ENCODE measurements at regions not wholly inside any gene's neighbourhood (a gene's known extent, or its start where the extent isn't known, plus 50 kb on each side); places are given as distances from the start of the nearest gene placed in this dataset.

GRCh38 chr10:18984531-18984930 lies 64.1 kb upstream of the MALRD1 start:
- no peak overlapping the region for H3K27ac ChIP-seq (ENCODE audit: low read depth, low read length)
- peaks cover 9% of the 10 kb centered on the region for H3K9me3 Mint-ChIP-seq (ENCODE audit: unreplicated experiment)
- no peaks in the 10 kb centered on the region for H3K4me1 ChIP-seq (ENCODE audit: insufficient read depth, low read length)
- no peaks in the 10 kb centered on the region for H3K79me2 ChIP-seq (ENCODE audit: insufficient read depth, low read length)
- peaks cover 4% of the 10 kb centered on the region for H3K4me1 Mint-ChIP-seq (ENCODE audit: low read depth, unreplicated experiment)
- H3K4me3 ChIP-seq (ENCODE audit: insufficient read depth, low read depth, low read length): no peak overlapping the region
- H3K27me3 ChIP-seq (ENCODE audit: insufficient read depth, low read length): no peaks in the 10 kb centered on the region
- no peak overlapping the region for H3K9ac ChIP-seq (ENCODE audit: low read length)
- FAIRE-seq (no peak), DNase-seq (ENCODE audit: low read depth) (no peak)
- H4K20me1 ChIP-seq (ENCODE audit: insufficient read depth, low read length): no peaks in the 10 kb centered on the region
- no peak overlapping the region for H3K4me2 ChIP-seq (ENCODE audit: low read length)
- no peaks in the 10 kb centered on the region for H3K36me3 ChIP-seq (ENCODE audit: insufficient read depth, low read length)
- peak overlapping the region; percentile 82 for H3K27ac Mint-ChIP-seq (ENCODE audit: unreplicated experiment)
- H3K36me3 Mint-ChIP-seq (ENCODE audit: low read depth, unreplicated experiment): no peaks in the 10 kb centered on the region
- peak overlapping the region; percentile 34 for H2AFZ ChIP-seq (ENCODE audit: low read depth, low read length)
- TF ChIP-seq, protein P1, sequence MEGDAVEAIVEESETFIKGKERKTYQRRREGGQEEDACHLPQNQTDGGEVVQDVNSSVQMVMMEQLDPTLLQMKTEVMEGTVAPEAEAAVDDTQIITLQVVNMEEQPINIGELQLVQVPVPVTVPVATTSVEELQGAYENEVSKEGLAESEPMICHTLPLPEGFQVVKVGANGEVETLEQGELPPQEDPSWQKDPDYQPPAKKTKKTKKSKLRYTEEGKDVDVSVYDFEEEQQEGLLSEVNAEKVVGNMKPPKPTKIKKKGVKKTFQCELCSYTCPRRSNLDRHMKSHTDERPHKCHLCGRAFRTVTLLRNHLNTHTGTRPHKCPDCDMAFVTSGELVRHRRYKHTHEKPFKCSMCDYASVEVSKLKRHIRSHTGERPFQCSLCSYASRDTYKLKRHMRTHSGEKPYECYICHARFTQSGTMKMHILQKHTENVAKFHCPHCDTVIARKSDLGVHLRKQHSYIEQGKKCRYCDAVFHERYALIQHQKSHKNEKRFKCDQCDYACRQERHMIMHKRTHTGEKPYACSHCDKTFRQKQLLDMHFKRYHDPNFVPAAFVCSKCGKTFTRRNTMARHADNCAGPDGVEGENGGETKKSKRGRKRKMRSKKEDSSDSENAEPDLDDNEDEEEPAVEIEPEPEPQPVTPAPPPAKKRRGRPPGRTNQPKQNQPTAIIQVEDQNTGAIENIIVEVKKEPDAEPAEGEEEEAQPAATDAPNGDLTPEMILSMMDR (IDR thresholded peaks at IDR 0.05; ENCODE audit: insufficient read depth, low read depth, low read length): no peak
- TF ChIP-seq EZH2 (IDR thresholded peaks at IDR 0.05; ENCODE audit: insufficient read depth, low read length): no peak
- H3K27me3 Mint-ChIP-seq (ENCODE audit: low read depth, unreplicated experiment): no peaks in the 10 kb centered on the region
- no peak overlapping the region for H3K4me3 Mint-ChIP-seq (ENCODE audit: unreplicated experiment)
- H3K9me3 ChIP-seq (ENCODE audit: insufficient read depth, low read depth, low read length): no peaks in the 10 kb centered on the region

DNA sequence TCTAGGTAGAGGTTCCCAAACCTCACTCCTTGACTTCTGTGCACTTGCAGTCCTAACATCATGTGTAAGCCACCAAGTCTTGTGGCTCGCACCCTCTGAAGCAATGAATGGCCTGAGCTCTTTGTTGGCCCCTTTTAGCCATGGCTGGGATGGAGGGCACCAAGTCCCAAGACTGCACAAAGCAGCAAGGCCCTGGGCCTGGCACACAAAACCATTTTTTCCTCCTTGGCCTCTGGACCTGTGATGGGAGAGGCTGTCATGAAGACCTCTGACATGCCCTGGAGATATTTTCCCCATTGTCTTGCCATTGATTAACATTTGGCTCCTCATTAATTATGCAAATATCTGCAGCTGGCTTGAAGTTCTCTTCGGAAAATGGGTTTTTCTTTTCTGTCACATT lies 60.3 kb upstream of the MALRD1 start:
- Histone ChIP-seq H3K4me3 (ENCODE audit: insufficient read depth, low read depth, low read length) (no peak overlapping the region), H3K4me2 (ENCODE audit: low read length) (no peak overlapping the region), H4K20me1 (ENCODE audit: insufficient read depth, low read length) (no peaks in the 10 kb centered on the region), H3K9me3 (ENCODE audit: insufficient read depth, low read depth, low read length) (no peaks in the 10 kb centered on the region), H3K9ac (ENCODE audit: low read length) (no peak overlapping the region), H3K79me2 (ENCODE audit: insufficient read depth, low read length) (no peaks in the 10 kb centered on the region), H2AFZ (ENCODE audit: low read depth, low read length) (no peak overlapping the region), H3K36me3 (ENCODE audit: insufficient read depth, low read length) (no peaks in the 10 kb centered on the region), H3K27me3 (ENCODE audit: insufficient read depth, low read length) (no peaks in the 10 kb centered on the region), H3K4me1 (ENCODE audit: insufficient read depth, low read length) (no peaks in the 10 kb centered on the region), H3K27ac (ENCODE audit: low read depth, low read length) (no peak overlapping the region)
- DNase-seq (ENCODE audit: low read depth): no peak
- no peak overlapping the region for H3K4me3 Mint-ChIP-seq (ENCODE audit: unreplicated experiment)
- peaks cover 4% of the 10 kb centered on the region for H3K4me1 Mint-ChIP-seq (ENCODE audit: low read depth, unreplicated experiment)
- no peak overlapping the region for H3K27ac Mint-ChIP-seq (ENCODE audit: unreplicated experiment)
- H3K36me3 Mint-ChIP-seq (ENCODE audit: low read depth, unreplicated experiment): no peaks in the 10 kb centered on the region
- H3K27me3 Mint-ChIP-seq (ENCODE audit: low read depth, unreplicated experiment): no peaks in the 10 kb centered on the region
- TF ChIP-seq, protein P1 (IDR thresholded peaks at IDR 0.05; ENCODE audit: insufficient read depth, low read depth, low read length): no peak
- no peak for TF ChIP-seq EZH2 (IDR thresholded peaks at IDR 0.05; ENCODE audit: insufficient read depth, low read length)
- FAIRE-seq: no peak
- peaks cover 14% of the 10 kb centered on the region for H3K9me3 Mint-ChIP-seq (ENCODE audit: unreplicated experiment)
